ENCODE measurements at regions not wholly inside any gene's neighbourhood (a gene's known extent, or its start where the extent isn't known, plus 50 kb on each side); places are given as distances from the start of the nearest gene placed in this dataset.

GRCh38 chr2:17251171-17251570 is 267.1 kb downstream of the RAD51AP2 start:
- Histone ChIP-seq H3K79me2 (ENCODE audit: insufficient read depth, low read length) (no peaks in the 10 kb centered on the region), H3K4me1 (ENCODE audit: control insufficient read depth in 1 of 2, insufficient read depth in 2 of 2, low read length in 2 of 2) (no peaks in the 10 kb centered on the region), H3K36me3 (ENCODE audit: control insufficient read depth in 1 of 2, insufficient read depth in 2 of 2, low read length in 2 of 2) (no peaks in the 10 kb centered on the region), H3K9me2 (ENCODE audit: insufficient read depth) (no peaks in the 10 kb centered on the region), H3K9me3 (ENCODE audit: control insufficient read depth in 1 of 2, insufficient read depth in 1 of 2, low read depth in 1 of 2, low read length in 2 of 2) (no peaks in the 10 kb centered on the region), H3K4me2 (ENCODE audit: low read length) (no peak overlapping the region), H3K27me3 (ENCODE audit: insufficient read depth, low read length) (peaks cover 25% of the 10 kb centered on the region), H3K27ac (ENCODE audit: low read depth, low read length) (no peak overlapping the region), H4K20me1 (ENCODE audit: insufficient read depth) (no peaks in the 10 kb centered on the region), H2AFZ (ENCODE audit: low read depth, low read length, poor library complexity, severe bottlenecking) (no peak overlapping the region), H3K9ac (ENCODE audit: low read length) (no peak overlapping the region), H3K4me3 (replicated peaks in 1 of 2; ENCODE audit: low read depth in 1 of 2, low read length in 2 of 2) (no peak overlapping the region)
- ChIA-PET RAD21 (ENCODE audit: low non-redundant PET in 1 of 2, low total read pairs in 2 of 2, uncharacterized antibody in 2 of 2, unreplicated experiment in 2 of 2) (no interaction called here), POLR2A (no interaction called here), CTCF (no interaction called here)
- TF ChIP-seq EGR1 (IDR thresholded peaks at IDR 0.05; ENCODE audit: low read depth) = no peak
- TF ChIP-seq CEBPB (IDR thresholded peaks at IDR 0.05; ENCODE audit: low read depth) = no peak
- no peak for TF ChIP-seq EZH2 (IDR thresholded peaks at IDR 0.05)
- DNase-seq (ENCODE audit: low read depth, low spot score) (no peak), ATAC-seq (no peak)
- BruUV-seq (replicated peaks) = no TSS peak
- intact Hi-C loops (cut with micrococcal nuclease) = no loop called here

- Histone ChIP-seq H4K20me1 (ENCODE audit: insufficient read depth) (no peaks in the 10 kb centered on the region), H3K4me2 (ENCODE audit: low read length) (no peak overlapping the region), H3K27me3 (ENCODE audit: insufficient read depth, low read length) (peaks cover 37% of the 10 kb centered on the region), H3K4me1 (ENCODE audit: control insufficient read depth in 1 of 2, insufficient read depth in 2 of 2, low read length in 2 of 2) (no peaks in the 10 kb centered on the region), H3K9me3 (ENCODE audit: control insufficient read depth in 1 of 2, insufficient read depth in 1 of 2, low read depth in 1 of 2, low read length in 2 of 2) (no peaks in the 10 kb centered on the region), H3K27ac (ENCODE audit: low read depth, low read length) (no peak overlapping the region), H3K9ac (ENCODE audit: low read length) (no peak overlapping the region), H2AFZ (ENCODE audit: low read depth, low read length, poor library complexity, severe bottlenecking) (no peak overlapping the region), H3K36me3 (ENCODE audit: control insufficient read depth in 1 of 2, insufficient read depth in 2 of 2, low read length in 2 of 2) (no peaks in the 10 kb centered on the region), H3K79me2 (ENCODE audit: insufficient read depth, low read length) (no peaks in the 10 kb centered on the region), H3K4me3 (replicated peaks in 1 of 2; ENCODE audit: low read depth in 1 of 2, low read length in 2 of 2) (no peak overlapping the region), H3K9me2 (ENCODE audit: insufficient read depth) (no peaks in the 10 kb centered on the region)
- ChIA-PET RAD21 (ENCODE audit: low non-redundant PET in 1 of 2, low total read pairs in 2 of 2, uncharacterized antibody in 2 of 2, unreplicated experiment in 2 of 2) (no interaction called here), CTCF (interaction anchor here (1.7 kb wide), 1 partner anchor 61 kb away, joined by 4 read pairs; no protein-coding TSS in a partner anchor), POLR2A (no interaction called here)
- BruUV-seq (replicated peaks) = no TSS peak
- no peak for TF ChIP-seq RAD21 (IDR thresholded peaks at IDR 0.05; ENCODE audit: low read depth)
- no peak for TF ChIP-seq ZNF274 (IDR thresholded peaks at IDR 0.05; ENCODE audit: low read depth, low read length)
- TF ChIP-seq JUND (IDR thresholded peaks at IDR 0.05) = no peak
- TF ChIP-seq FOSL1 (IDR thresholded peaks at IDR 0.05; ENCODE audit: low read depth) = no peak
- TF ChIP-seq EZH2phosphoT487 (IDR thresholded peaks at IDR 0.05; ENCODE audit: borderline replicate concordance) = no peak
- no peak for TF ChIP-seq YY1 (IDR thresholded peaks at IDR 0.05; ENCODE audit: extremely low read depth, insufficient replicate concordance, low read depth, low read length)
- no peak for TF ChIP-seq CTCF (IDR thresholded peaks at IDR 0.05 in 2 of 3, conservative IDR thresholded peaks at IDR 0.05 in 1 of 3; ENCODE audit: borderline replicate concordance in 1 of 3, insufficient read depth in 1 of 3, low read depth in 2 of 3, low read length in 2 of 3)
- intact Hi-C loops (cut with micrococcal nuclease) = no loop called here
- DNase-seq (ENCODE audit: low read depth, low spot score) (no peak), ATAC-seq (no peak)
These were observed 269.0 kb downstream of the RAD51AP2 start for GRCh38 chr2:17249249-17249648.

Measured in HCT116 (cell line).